SK-N-SH (cell line): ENCODE measurements at regions not wholly inside any gene's neighbourhood (a gene's known extent, or its start where the extent isn't known, plus 50 kb on each side); places are given as distances from the start of the nearest gene placed in this dataset.
"Not testable (repeated sequence)": the region's sequence is repeated elsewhere in the genome, so short reads cannot be mapped to it uniquely, and the experiment has no call there.

ENCODE experiments used
- CTCF ChIA-PET: fragments of 300-600, 350-600 bp; formaldehyde crosslinking; extraction: SDS; loops from one replicate; lab custom pipeline; 2021; lab: Yijun Ruan, JAX
- POLR2A ChIA-PET: fragments of 350-600 bp; sonication (Branson Sonifier 250); formaldehyde crosslinking; extraction: SDS; loops from one replicate; lab custom pipeline; 2020; ENCODE audit warnings: antibody characterized with exemption, inconsistent platforms; lab: Yijun Ruan, JAX
- DNase-seq: peaks from one replicate; pipeline ENCODE4 v3.0.0; 2012
- H2AFZ ChIP-seq: fragments of 200-600 bp; sonication (generic); 2 replicates; pipeline ENCODE4 v1.8.1; 2016; ENCODE audit warnings: antibody characterized with exemption, mild to moderate bottlenecking, low read depth
- H3F3A ChIP-seq: fragments of 200-600 bp; sonication (generic); replicated peaks from 2 replicates; pipeline ENCODE3; 2016; ENCODE audit warnings: antibody characterized with exemption, mild to moderate bottlenecking; ENCODE audit not compliant: insufficient read depth
- H3K27ac ChIP-seq, 2 experiments: fragments of 200-500 bp in 1 of 2; fragments of 200-600 bp in 1 of 2; sonication (Bioruptor generic) in 1 of 2; sonication (generic), shearing (Covaris generic) in 1 of 2; 2 replicates each; pipeline versions ENCODE4 v1.5.1 to v1.6.1; 2014 to 2016; ENCODE audit warnings: low read depth in 2 of 2, inconsistent platforms in 1 of 2, low read length in 1 of 2, mild to moderate bottlenecking in 1 of 2, mixed read lengths in 1 of 2
- H3K27me3 ChIP-seq: fragments of 200-600 bp; sonication (generic), shearing (Covaris generic); 2 replicates; pipeline ENCODE4 v1.6.1; 2016; ENCODE audit warnings: mixed run types; ENCODE audit not compliant: insufficient read depth
- H3K36me3 ChIP-seq, 2 experiments: fragments of 200-500 bp in 1 of 2; fragments of 200-600 bp in 1 of 2; sonication (Bioruptor generic) in 1 of 2; sonication (generic) in 1 of 2; replicated peaks in 1 of 2; 2 replicates each; pipeline versions ENCODE3 to v1.5.1; 2014 to 2016; ENCODE audit warnings: low read length in 1 of 2, mild to moderate bottlenecking in 1 of 2; ENCODE audit not compliant: insufficient read depth in 2 of 2, control insufficient read depth in 1 of 2
- H3K4me1 ChIP-seq, 2 experiments: fragments of 200-500 bp in 1 of 2; fragments of 200-600 bp in 1 of 2; sonication (Bioruptor generic) in 1 of 2; sonication (generic), shearing (Covaris generic) in 1 of 2; 2 replicates each; pipeline versions ENCODE4 v1.5.1 to v1.6.1; 2014 to 2016; ENCODE audit warnings: low read depth in 1 of 2, low read length in 1 of 2, mixed run types in 1 of 2; ENCODE audit not compliant: insufficient read depth in 2 of 2, control insufficient read depth in 1 of 2
- H3K4me2 ChIP-seq: fragments of 200-600 bp; sonication (generic), shearing (Covaris generic); 2 replicates; pipeline ENCODE4 v1.6.1; 2017; ENCODE audit warnings: mixed run types
- H3K4me3 ChIP-seq, 2 experiments: fragments of 200-500 bp in 1 of 2; fragments of 200-600 bp in 1 of 2; sonication (Bioruptor generic) in 1 of 2; sonication (generic), shearing (Covaris generic) in 1 of 2; 2 replicates each; pipeline versions ENCODE4 v1.5.1 to v1.8.1; 2014 to 2016; ENCODE audit warnings: low read depth in 2 of 2, inconsistent platforms in 1 of 2, low read length in 1 of 2, mild to moderate bottlenecking in 1 of 2, mixed read lengths in 1 of 2, moderate library complexity in 1 of 2
- H3K79me2 ChIP-seq: fragments of 200-600 bp; sonication (generic); 2 replicates; pipeline ENCODE4 v1.8.1; 2017; ENCODE audit warnings: mild to moderate bottlenecking; ENCODE audit not compliant: insufficient read depth
- H3K9ac ChIP-seq: fragments of 200-600 bp; sonication (generic); 2 replicates; pipeline ENCODE4 v1.6.1; 2017; ENCODE audit warnings: mixed run types
- H3K9me2 ChIP-seq: fragments of 200-600 bp; sonication (generic); 2 replicates; pipeline ENCODE4 v1.6.1; 2017; ENCODE audit warnings: mixed run types
- H3K9me3 ChIP-seq: fragments of 200-600 bp; sonication (generic); 2 replicates; pipeline ENCODE4 v1.6.1; 2017; ENCODE audit warnings: mixed run types, mild to moderate bottlenecking, moderate library complexity
- H4K20me1 ChIP-seq: fragments of 200-600 bp; sonication (generic); 2 replicates; pipeline ENCODE4 v1.6.1; 2017; ENCODE audit warnings: mild to moderate bottlenecking, mixed run types; ENCODE audit not compliant: insufficient read depth
- EP300 ChIP-seq, 2 experiments: IDR thresholded peaks; 2 replicates each; pipeline versions ENCODE4 v1.4.0 to v1.6.1; 2012; ENCODE audit warnings: borderline replicate concordance in 1 of 2, low read depth in 1 of 2, low read length in 1 of 2
- FOSL2 ChIP-seq: IDR thresholded peaks from 2 replicates; pipeline ENCODE4 v1.4.0; 2012; ENCODE audit warnings: low read depth, mild to moderate bottlenecking, moderate library complexity, borderline replicate concordance
- FOXM1 ChIP-seq: IDR thresholded peaks from 2 replicates; pipeline ENCODE4 v1.4.0; 2012; ENCODE audit warnings: low read depth, mild to moderate bottlenecking
- JUND ChIP-seq: IDR thresholded peaks from 2 replicates; pipeline ENCODE4 v1.4.0; 2012
- MEF2A ChIP-seq: IDR thresholded peaks from 2 replicates; pipeline ENCODE4 v1.4.0; 2012; ENCODE audit warnings: low read depth, borderline replicate concordance
- NFIC ChIP-seq: IDR thresholded peaks from 2 replicates; pipeline ENCODE4 v1.4.0; 2012; ENCODE audit warnings: borderline replicate concordance
- NRF1 ChIP-seq: IDR thresholded peaks from 2 replicates; pipeline ENCODE4 v1.6.1; 2012; ENCODE audit warnings: low read depth, mild to moderate bottlenecking, low read length
- RAD21 ChIP-seq: IDR thresholded peaks from 2 replicates; pipeline ENCODE4 v1.6.1; 2012; ENCODE audit warnings: mild to moderate bottlenecking, low read length
- RFX5 ChIP-seq: IDR thresholded peaks from 2 replicates; pipeline ENCODE4 v1.6.1; 2012; ENCODE audit warnings: mild to moderate bottlenecking, improper control_type of control experiment, low read length
- RXRA ChIP-seq: IDR thresholded peaks from 2 replicates; pipeline ENCODE4 v1.4.0; 2012; ENCODE audit warnings: low read depth, mild to moderate bottlenecking, borderline replicate concordance
- TAF1 ChIP-seq: IDR thresholded peaks from 2 replicates; pipeline ENCODE4 v1.6.1; 2012; ENCODE audit warnings: low read depth, mild to moderate bottlenecking, low read length, moderate library complexity, borderline replicate concordance
- TCF12 ChIP-seq: IDR thresholded peaks from 2 replicates; pipeline ENCODE4 v1.4.0; 2012
- YY1 ChIP-seq: IDR thresholded peaks from 2 replicates; pipeline ENCODE4 v1.4.0; 2012; ENCODE audit warnings: low read depth, mild to moderate bottlenecking
- WGBS: methylation state at CpG from one replicate; pipeline ENCODE4 v1.1.6; 2017; ENCODE audit warnings: low lambda C conversion rate; 5-methylcytosine and 5-hydroxymethylcytosine counted together
- TF ChIP-seq, protein P1 (sequence below): fragments of 200-600 bp; sonication (generic); IDR thresholded peaks from 2 replicates; pipeline ENCODE4 v1.6.1; 2017; ENCODE audit warnings: antibody characterized with exemption, mild to moderate bottlenecking, moderate library complexity
- TF ChIP-seq, protein P2 (sequence below): IDR thresholded peaks from 2 replicates; pipeline ENCODE4 v1.6.1; 2012; ENCODE audit warnings: mild to moderate bottlenecking, low read depth, low read length, moderate library complexity
- TF ChIP-seq, protein P3 (sequence below): IDR thresholded peaks from 2 replicates; pipeline ENCODE4; 2012
- TF ChIP-seq, protein P4 (sequence below): fragments of 150-350 bp; IDR thresholded peaks from 2 replicates; pipeline ENCODE4 v1.6.1; 2017; ENCODE audit warnings: antibody characterized with exemption, low read length, low read depth, borderline replicate concordance

DNA sequence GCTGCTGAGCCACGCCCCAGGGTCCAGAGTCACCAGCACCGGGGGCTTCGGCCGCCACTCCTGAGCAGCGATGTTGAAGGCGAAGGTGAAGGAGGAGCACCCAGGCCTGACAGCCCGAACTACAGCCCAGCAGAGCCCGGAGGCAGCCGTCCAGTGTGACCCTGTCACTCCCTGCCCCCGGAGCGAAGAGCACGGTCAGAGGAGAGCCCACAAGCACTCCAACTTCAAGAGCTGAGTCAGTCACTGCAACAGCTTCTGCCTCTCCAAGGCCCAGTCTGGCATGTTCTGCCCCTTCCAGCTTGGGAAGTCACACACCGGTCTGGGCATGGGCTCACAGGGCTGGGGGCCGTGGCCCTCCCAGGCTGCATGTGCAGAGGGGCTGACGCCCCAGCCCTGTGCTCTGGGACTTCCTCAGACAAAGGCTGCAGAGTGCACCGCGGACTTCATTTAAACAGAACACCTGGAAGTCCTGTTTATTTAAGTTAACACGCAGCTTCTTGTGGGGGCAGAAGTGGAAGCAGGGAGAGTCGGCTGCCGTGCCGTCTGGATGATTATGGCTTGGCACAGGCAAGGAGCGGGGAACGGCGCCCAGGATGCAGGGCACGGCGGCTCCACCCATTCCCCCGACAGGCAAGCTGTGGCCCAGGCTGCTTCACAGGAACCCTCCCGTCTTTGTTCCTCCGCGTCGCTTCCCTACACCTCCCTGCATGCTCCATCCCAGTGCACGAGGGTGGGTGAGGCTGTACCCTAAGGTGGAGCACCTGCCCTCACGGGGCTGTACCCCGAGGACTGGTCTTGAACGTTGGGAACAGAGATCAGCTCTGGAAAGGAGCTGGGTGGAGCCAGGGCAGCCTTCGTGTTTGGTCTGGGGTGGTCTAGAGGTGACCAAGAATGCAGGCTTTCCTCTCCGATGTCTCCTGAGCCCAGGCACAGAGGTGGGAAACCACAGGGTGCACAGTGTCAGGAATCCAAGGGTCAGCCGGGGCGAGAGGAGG is 68.9 kb upstream of the METRNL start:
- no peaks in the 10 kb centered on the region; a peak in 1 of 4 replicates for H3K4me1 ChIP-seq
- TF ChIP-seq TAF1 (no peak), YY1 (no peak), NFIC (no peak), FOXM1 (no peak), TCF12 (no peak), RFX5 (no peak), RXRA (no peak), EP300 (IDR thresholded peaks at IDR 0.05; ENCODE audit: borderline replicate concordance in 1 of 2, low read depth in 1 of 2, low read length in 1 of 2) (no peak), JUND (no peak), RAD21 (no peak), FOSL2 (no peak), NRF1 (no peak), MEF2A (no peak)
- TF ChIP-seq, protein P1, sequence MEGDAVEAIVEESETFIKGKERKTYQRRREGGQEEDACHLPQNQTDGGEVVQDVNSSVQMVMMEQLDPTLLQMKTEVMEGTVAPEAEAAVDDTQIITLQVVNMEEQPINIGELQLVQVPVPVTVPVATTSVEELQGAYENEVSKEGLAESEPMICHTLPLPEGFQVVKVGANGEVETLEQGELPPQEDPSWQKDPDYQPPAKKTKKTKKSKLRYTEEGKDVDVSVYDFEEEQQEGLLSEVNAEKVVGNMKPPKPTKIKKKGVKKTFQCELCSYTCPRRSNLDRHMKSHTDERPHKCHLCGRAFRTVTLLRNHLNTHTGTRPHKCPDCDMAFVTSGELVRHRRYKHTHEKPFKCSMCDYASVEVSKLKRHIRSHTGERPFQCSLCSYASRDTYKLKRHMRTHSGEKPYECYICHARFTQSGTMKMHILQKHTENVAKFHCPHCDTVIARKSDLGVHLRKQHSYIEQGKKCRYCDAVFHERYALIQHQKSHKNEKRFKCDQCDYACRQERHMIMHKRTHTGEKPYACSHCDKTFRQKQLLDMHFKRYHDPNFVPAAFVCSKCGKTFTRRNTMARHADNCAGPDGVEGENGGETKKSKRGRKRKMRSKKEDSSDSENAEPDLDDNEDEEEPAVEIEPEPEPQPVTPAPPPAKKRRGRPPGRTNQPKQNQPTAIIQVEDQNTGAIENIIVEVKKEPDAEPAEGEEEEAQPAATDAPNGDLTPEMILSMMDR = no peak
- TF ChIP-seq, protein P2, sequence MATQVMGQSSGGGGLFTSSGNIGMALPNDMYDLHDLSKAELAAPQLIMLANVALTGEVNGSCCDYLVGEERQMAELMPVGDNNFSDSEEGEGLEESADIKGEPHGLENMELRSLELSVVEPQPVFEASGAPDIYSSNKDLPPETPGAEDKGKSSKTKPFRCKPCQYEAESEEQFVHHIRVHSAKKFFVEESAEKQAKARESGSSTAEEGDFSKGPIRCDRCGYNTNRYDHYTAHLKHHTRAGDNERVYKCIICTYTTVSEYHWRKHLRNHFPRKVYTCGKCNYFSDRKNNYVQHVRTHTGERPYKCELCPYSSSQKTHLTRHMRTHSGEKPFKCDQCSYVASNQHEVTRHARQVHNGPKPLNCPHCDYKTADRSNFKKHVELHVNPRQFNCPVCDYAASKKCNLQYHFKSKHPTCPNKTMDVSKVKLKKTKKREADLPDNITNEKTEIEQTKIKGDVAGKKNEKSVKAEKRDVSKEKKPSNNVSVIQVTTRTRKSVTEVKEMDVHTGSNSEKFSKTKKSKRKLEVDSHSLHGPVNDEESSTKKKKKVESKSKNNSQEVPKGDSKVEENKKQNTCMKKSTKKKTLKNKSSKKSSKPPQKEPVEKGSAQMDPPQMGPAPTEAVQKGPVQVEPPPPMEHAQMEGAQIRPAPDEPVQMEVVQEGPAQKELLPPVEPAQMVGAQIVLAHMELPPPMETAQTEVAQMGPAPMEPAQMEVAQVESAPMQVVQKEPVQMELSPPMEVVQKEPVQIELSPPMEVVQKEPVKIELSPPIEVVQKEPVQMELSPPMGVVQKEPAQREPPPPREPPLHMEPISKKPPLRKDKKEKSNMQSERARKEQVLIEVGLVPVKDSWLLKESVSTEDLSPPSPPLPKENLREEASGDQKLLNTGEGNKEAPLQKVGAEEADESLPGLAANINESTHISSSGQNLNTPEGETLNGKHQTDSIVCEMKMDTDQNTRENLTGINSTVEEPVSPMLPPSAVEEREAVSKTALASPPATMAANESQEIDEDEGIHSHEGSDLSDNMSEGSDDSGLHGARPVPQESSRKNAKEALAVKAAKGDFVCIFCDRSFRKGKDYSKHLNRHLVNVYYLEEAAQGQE = no peak
- TF ChIP-seq, protein P3, sequence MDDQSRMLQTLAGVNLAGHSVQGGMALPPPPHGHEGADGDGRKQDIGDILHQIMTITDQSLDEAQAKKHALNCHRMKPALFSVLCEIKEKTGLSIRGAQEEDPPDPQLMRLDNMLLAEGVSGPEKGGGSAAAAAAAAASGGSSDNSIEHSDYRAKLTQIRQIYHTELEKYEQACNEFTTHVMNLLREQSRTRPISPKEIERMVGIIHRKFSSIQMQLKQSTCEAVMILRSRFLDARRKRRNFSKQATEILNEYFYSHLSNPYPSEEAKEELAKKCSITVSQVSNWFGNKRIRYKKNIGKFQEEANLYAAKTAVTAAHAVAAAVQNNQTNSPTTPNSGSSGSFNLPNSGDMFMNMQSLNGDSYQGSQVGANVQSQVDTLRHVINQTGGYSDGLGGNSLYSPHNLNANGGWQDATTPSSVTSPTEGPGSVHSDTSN = no peak
- TF ChIP-seq, protein P4, sequence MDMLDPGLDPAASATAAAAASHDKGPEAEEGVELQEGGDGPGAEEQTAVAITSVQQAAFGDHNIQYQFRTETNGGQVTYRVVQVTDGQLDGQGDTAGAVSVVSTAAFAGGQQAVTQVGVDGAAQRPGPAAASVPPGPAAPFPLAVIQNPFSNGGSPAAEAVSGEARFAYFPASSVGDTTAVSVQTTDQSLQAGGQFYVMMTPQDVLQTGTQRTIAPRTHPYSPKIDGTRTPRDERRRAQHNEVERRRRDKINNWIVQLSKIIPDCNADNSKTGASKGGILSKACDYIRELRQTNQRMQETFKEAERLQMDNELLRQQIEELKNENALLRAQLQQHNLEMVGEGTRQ = no peak
- H3K36me3 ChIP-seq = peaks cover 0 to 7% of the 10 kb centered on the region in 2 experiments
- H3F3A ChIP-seq = no peaks in the 10 kb centered on the region
- no peak overlapping the region for H2AFZ ChIP-seq
- no peak overlapping the region for H3K4me2 ChIP-seq
- no peaks in the 10 kb centered on the region for H3K27me3 ChIP-seq
- no peaks in the 10 kb centered on the region for H3K9me3 ChIP-seq
- no peaks in the 10 kb centered on the region for H3K9me2 ChIP-seq
- ChIA-PET POLR2A (no interaction called here), CTCF (interaction anchor here (0.5 to 1.3 kb wide), 2 partner anchors 96 to 134 kb away, joined by 3 read pairs; no protein-coding TSS in a partner anchor)
- H4K20me1 ChIP-seq = no peaks in the 10 kb centered on the region
- H3K79me2 ChIP-seq = no peaks in the 10 kb centered on the region
- H3K4me3 ChIP-seq = no peak overlapping the region
- H3K27ac ChIP-seq = no peak overlapping the region
- no peak overlapping the region for H3K9ac ChIP-seq
- WGBS = 87% methylated on average over 28 of the region's 39 CpGs
- peak; percentile 36 for DNase-seq

DNA sequence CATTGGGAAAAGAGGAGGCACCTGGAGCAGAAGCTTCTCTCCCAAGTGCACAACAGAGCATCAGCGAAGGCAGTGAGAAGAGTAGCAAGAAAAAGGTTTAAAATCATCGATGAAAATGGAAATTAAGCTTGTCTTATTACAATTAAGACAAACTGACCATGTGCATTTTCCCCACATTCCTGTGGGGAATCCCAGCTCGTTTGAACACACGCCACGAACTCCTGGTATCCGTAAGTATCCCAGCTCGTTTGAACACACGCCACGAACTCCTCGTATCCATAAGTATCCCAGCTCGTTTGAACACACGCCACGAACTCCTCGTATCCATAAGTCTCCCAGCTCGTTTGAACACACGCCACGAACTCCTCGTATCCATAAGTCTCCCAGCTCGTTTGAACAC is 67.7 kb upstream of the METRNL start:
- H4K20me1 ChIP-seq, POLR2A ChIA-PET, H3F3A ChIP-seq, H3K27ac ChIP-seq, H3K9me3 ChIP-seq, H3K4me1 ChIP-seq, H3K27me3 ChIP-seq, H3K79me2 ChIP-seq, H3K4me2 ChIP-seq, H3K36me3 ChIP-seq, H3K9me2 ChIP-seq, H3K9ac ChIP-seq, H3K4me3 ChIP-seq, H2AFZ ChIP-seq: not testable (repeated sequence)
- DNase-seq = peak; percentile 25
- WGBS = 88% methylated on average over 19 of the region's 19 CpGs
- CTCF ChIA-PET = interaction anchor here (1.2 kb wide), 1 partner anchor 19 kb away, joined by 4 read pairs; no protein-coding TSS in a partner anchor
